ENCODE measurements at regions not wholly inside any gene's neighbourhood (a gene's known extent, or its start where the extent isn't known, plus 50 kb on each side); places are given as distances from the start of the nearest gene placed in this dataset.

GRCh38 chr6:21521276-21521675 is 72.3 kb upstream of the SOX4 start:
- Mint-ChIP-seq H3K9me3 (ENCODE audit: low read depth) (peaks cover 2% of the 10 kb centered on the region), H3K36me3 (ENCODE audit: insufficient read depth) (no peaks in the 10 kb centered on the region), H3K4me1 (ENCODE audit: low read depth) (peaks cover 9% of the 10 kb centered on the region), H3K4me3 (ENCODE audit: low read depth) (no peak overlapping the region), H3K27me3 (peaks cover 4% of the 10 kb centered on the region), H3K27ac (no peak overlapping the region)
- DNase-seq (ENCODE audit: low spot score, unreplicated experiment) = no peak
- no peak for TF ChIP-seq CTCF (IDR thresholded peaks at IDR 0.05; ENCODE audit: unreplicated experiment)

GRCh38 chr6:21522143-21522747 is 71.3 kb upstream of the SOX4 start:
- Mint-ChIP-seq H3K9me3 (ENCODE audit: low read depth) (peaks cover 2% of the 10 kb centered on the region), H3K27me3 (peaks cover 4% of the 10 kb centered on the region), H3K4me3 (ENCODE audit: low read depth) (no peak overlapping the region), H3K4me1 (ENCODE audit: low read depth) (peaks cover 9% of the 10 kb centered on the region), H3K36me3 (ENCODE audit: insufficient read depth) (no peaks in the 10 kb centered on the region), H3K27ac (no peak overlapping the region)
- no peak for DNase-seq (ENCODE audit: low spot score, unreplicated experiment)
- no peak for TF ChIP-seq CTCF (IDR thresholded peaks at IDR 0.05; ENCODE audit: unreplicated experiment)

GRCh38 chr6:21522797-21523456 is 70.6 kb upstream of the SOX4 start:
- H3K9me3 Mint-ChIP-seq (ENCODE audit: low read depth) = peaks cover 2% of the 10 kb centered on the region
- no peak for DNase-seq (ENCODE audit: low spot score, unreplicated experiment)
- peaks cover 9% of the 10 kb centered on the region for H3K4me1 Mint-ChIP-seq (ENCODE audit: low read depth)
- no peaks in the 10 kb centered on the region for H3K36me3 Mint-ChIP-seq (ENCODE audit: insufficient read depth)
- H3K4me3 Mint-ChIP-seq (ENCODE audit: low read depth) = no peak overlapping the region
- H3K27ac Mint-ChIP-seq = no peak overlapping the region
- TF ChIP-seq CTCF (IDR thresholded peaks at IDR 0.05; ENCODE audit: unreplicated experiment) = peak; percentile 31
- peaks cover 4% of the 10 kb centered on the region for H3K27me3 Mint-ChIP-seq

GRCh38 chr6:21523652-21524051 is 69.9 kb upstream of the SOX4 start:
- Mint-ChIP-seq H3K4me1 (ENCODE audit: low read depth) (peaks cover 9% of the 10 kb centered on the region), H3K4me3 (ENCODE audit: low read depth) (no peak overlapping the region), H3K27ac (no peak overlapping the region), H3K36me3 (ENCODE audit: insufficient read depth) (no peaks in the 10 kb centered on the region), H3K27me3 (peaks cover 4% of the 10 kb centered on the region), H3K9me3 (ENCODE audit: low read depth) (no peaks in the 10 kb centered on the region)
- no peak for DNase-seq (ENCODE audit: low spot score, unreplicated experiment)
- TF ChIP-seq CTCF (IDR thresholded peaks at IDR 0.05; ENCODE audit: unreplicated experiment) = no peak

- DNase-seq (ENCODE audit: low spot score, unreplicated experiment) = no peak
- H3K36me3 Mint-ChIP-seq (ENCODE audit: insufficient read depth) = no peaks in the 10 kb centered on the region
- H3K27ac Mint-ChIP-seq = no peak overlapping the region
- peaks cover 9% of the 10 kb centered on the region for H3K4me1 Mint-ChIP-seq (ENCODE audit: low read depth)
- no peak overlapping the region for H3K4me3 Mint-ChIP-seq (ENCODE audit: low read depth)
- H3K27me3 Mint-ChIP-seq = peaks cover 4% of the 10 kb centered on the region
- TF ChIP-seq CTCF (IDR thresholded peaks at IDR 0.05; ENCODE audit: unreplicated experiment) = no peak
- H3K9me3 Mint-ChIP-seq (ENCODE audit: low read depth) = no peaks in the 10 kb centered on the region
Observed at GRCh38 chr6:21524201-21524600, 69.3 kb upstream of the SOX4 start.
